HEK293 (cell line): ENCODE measurements at regions not wholly inside any gene's neighbourhood (a gene's known extent, or its start where the extent isn't known, plus 50 kb on each side); places are given as distances from the start of the nearest gene placed in this dataset.

Experiments
- IKZF3 ChIP-seq: fragments of 450-650 bp; IDR thresholded peaks from 2 replicates; pipeline ENCODE4 v1.5.0; 2018; ENCODE audit warnings: missing biosample characterization, mild to moderate bottlenecking, missing genetic modification characterization, moderate library complexity
- TF ChIP-seq, protein P1 (sequence below): fragments of 450-650 bp; formaldehyde crosslinking; IDR thresholded peaks from 2 replicates; pipeline ENCODE4 v1.5.1; 2016; ENCODE audit warnings: missing biosample characterization, missing genetic modification characterization

DNA sequence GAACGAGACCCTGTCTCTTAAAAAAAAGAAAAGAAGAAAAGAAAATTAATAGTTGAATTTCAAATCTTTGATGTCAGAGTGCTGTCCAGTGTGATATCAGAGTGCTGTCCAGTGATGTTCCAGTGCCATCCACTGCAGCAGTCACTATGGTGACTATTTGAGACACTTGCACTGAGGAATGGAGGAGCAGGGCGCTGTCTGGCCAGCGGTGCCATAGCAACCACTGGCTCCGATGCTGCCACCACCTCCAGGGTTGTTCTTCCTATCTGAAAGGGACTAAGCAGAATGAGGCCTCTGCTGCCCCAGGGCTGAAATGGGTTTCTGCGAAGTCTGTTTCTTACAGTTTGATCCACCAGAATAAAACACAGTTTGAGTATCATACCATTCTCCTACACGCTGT is 272.9 kb downstream of the NUAK1 start:
- TF ChIP-seq IKZF3 (tag by site-specific recombination), result no peak
- TF ChIP-seq, protein P1, sequence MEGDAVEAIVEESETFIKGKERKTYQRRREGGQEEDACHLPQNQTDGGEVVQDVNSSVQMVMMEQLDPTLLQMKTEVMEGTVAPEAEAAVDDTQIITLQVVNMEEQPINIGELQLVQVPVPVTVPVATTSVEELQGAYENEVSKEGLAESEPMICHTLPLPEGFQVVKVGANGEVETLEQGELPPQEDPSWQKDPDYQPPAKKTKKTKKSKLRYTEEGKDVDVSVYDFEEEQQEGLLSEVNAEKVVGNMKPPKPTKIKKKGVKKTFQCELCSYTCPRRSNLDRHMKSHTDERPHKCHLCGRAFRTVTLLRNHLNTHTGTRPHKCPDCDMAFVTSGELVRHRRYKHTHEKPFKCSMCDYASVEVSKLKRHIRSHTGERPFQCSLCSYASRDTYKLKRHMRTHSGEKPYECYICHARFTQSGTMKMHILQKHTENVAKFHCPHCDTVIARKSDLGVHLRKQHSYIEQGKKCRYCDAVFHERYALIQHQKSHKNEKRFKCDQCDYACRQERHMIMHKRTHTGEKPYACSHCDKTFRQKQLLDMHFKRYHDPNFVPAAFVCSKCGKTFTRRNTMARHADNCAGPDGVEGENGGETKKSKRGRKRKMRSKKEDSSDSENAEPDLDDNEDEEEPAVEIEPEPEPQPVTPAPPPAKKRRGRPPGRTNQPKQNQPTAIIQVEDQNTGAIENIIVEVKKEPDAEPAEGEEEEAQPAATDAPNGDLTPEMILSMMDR (tag by site-specific recombination), result no peak
